Activated naive CD4-positive, alpha-beta T cell treated with anti-CD3 and anti-CD28 coated beads, Interleukin-2, amount 10 ng/mL, durations not matched to agents 7 days and 5 days (primary cell): ENCODE measurements at regions not wholly inside any gene's neighbourhood (a gene's known extent, or its start where the extent isn't known, plus 50 kb on each side); places are given as distances from the start of the nearest gene placed in this dataset.
"Not testable (repeated sequence)": the region's sequence is repeated elsewhere in the genome, so short reads cannot be mapped to it uniquely, and the experiment has no call there.

ENCODE experiments used
- CTCF ChIA-PET: fragments of 350-600 bp; sonication (Branson Sonifier 250); formaldehyde crosslinking; loops from one replicate; lab custom pipeline; 2021; ENCODE audit warnings: antibody characterized with exemption; lab: Charles Lee
- DNase-seq: peaks from one replicate; pipeline ENCODE4 v3.0.0-alpha.2; 2020
- H3K27ac Mint-ChIP-seq: one replicate; pipeline ENCODE4 v1.8.0; 2021; ENCODE audit warnings: mild to moderate bottlenecking, moderate library complexity, mixed read lengths
- H3K27me3 Mint-ChIP-seq: one replicate; pipeline ENCODE4 v1.8.0; 2021; ENCODE audit warnings: mild to moderate bottlenecking, mixed read lengths
- H3K36me3 Mint-ChIP-seq: one replicate; pipeline ENCODE4 v1.8.0; 2021; ENCODE audit warnings: mixed read lengths
- H3K4me1 Mint-ChIP-seq: one replicate; pipeline ENCODE4 v1.8.0; 2021; ENCODE audit warnings: mixed read lengths
- H3K4me3 Mint-ChIP-seq: one replicate; pipeline ENCODE4 v1.8.0; 2021; ENCODE audit warnings: mild to moderate bottlenecking, moderate library complexity, mixed read lengths
- H3K9me3 Mint-ChIP-seq: one replicate; pipeline ENCODE4 v1.8.0; 2021; ENCODE audit warnings: mixed read lengths

GRCh38 chr12:34304001-34304400 lies 281.7 kb downstream of the ALG10 start:
- no peaks in the 10 kb centered on the region for H3K4me1 Mint-ChIP-seq
- no peak overlapping the region for H3K4me3 Mint-ChIP-seq
- peaks cover 2% of the 10 kb centered on the region for H3K36me3 Mint-ChIP-seq
- no peak for DNase-seq
- CTCF ChIA-PET = no interaction called here
- no peaks in the 10 kb centered on the region for H3K27me3 Mint-ChIP-seq
- peaks cover 93% of the 10 kb centered on the region for H3K9me3 Mint-ChIP-seq
- H3K27ac Mint-ChIP-seq = no peak overlapping the region

- DNase-seq = no peak
- no peak overlapping the region for H3K4me3 Mint-ChIP-seq
- no peaks in the 10 kb centered on the region for H3K4me1 Mint-ChIP-seq
- H3K27me3 Mint-ChIP-seq = no peaks in the 10 kb centered on the region
- H3K27ac Mint-ChIP-seq = no peak overlapping the region
- H3K36me3 Mint-ChIP-seq = no peaks in the 10 kb centered on the region
- CTCF ChIA-PET = no interaction called here
- peaks cover 92% of the 10 kb centered on the region for H3K9me3 Mint-ChIP-seq
Measured at GRCh38 chr12:34304546-34304945, 282.2 kb downstream of the ALG10 start.

GRCh38 chr12:34305176-34305575 lies 282.9 kb downstream of the ALG10 start:
- peaks cover 87% of the 10 kb centered on the region for H3K9me3 Mint-ChIP-seq
- H3K36me3 Mint-ChIP-seq = no peaks in the 10 kb centered on the region
- no peaks in the 10 kb centered on the region for H3K27me3 Mint-ChIP-seq
- CTCF ChIA-PET = no interaction called here
- H3K4me3 Mint-ChIP-seq = no peak overlapping the region
- no peaks in the 10 kb centered on the region for H3K4me1 Mint-ChIP-seq
- H3K27ac Mint-ChIP-seq = no peak overlapping the region
- no peak for DNase-seq

GRCh38 chr12:34306133-34306830 lies 284.0 kb downstream of the ALG10 start:
- H3K4me3 Mint-ChIP-seq = no peak overlapping the region
- H3K27me3 Mint-ChIP-seq = no peaks in the 10 kb centered on the region
- H3K4me1 Mint-ChIP-seq = no peaks in the 10 kb centered on the region
- no peak overlapping the region for H3K27ac Mint-ChIP-seq
- peaks cover 86% of the 10 kb centered on the region for H3K9me3 Mint-ChIP-seq
- CTCF ChIA-PET = no interaction called here
- no peaks in the 10 kb centered on the region for H3K36me3 Mint-ChIP-seq
- DNase-seq = no peak

GRCh38 chr12:34309806-34310804 lies 287.8 kb downstream of the ALG10 start:
- H3K4me1 Mint-ChIP-seq, H3K27me3 Mint-ChIP-seq: not testable (repeated sequence)
- H3K9me3 Mint-ChIP-seq = peaks cover 88% of the 10 kb centered on the region

GRCh38 chr12:34311337-34311736 lies 289.0 kb downstream of the ALG10 start:
- H3K4me1 Mint-ChIP-seq = no peaks in the 10 kb centered on the region
- no peak overlapping the region for H3K4me3 Mint-ChIP-seq
- H3K27ac Mint-ChIP-seq = no peak overlapping the region

More at GRCh38 chr12:34309806-34310804, 287.8 kb downstream of the ALG10 start:
- CTCF ChIA-PET, DNase-seq, H3K36me3 Mint-ChIP-seq, H3K27ac Mint-ChIP-seq, H3K4me3 Mint-ChIP-seq: not testable (repeated sequence)

DNA sequence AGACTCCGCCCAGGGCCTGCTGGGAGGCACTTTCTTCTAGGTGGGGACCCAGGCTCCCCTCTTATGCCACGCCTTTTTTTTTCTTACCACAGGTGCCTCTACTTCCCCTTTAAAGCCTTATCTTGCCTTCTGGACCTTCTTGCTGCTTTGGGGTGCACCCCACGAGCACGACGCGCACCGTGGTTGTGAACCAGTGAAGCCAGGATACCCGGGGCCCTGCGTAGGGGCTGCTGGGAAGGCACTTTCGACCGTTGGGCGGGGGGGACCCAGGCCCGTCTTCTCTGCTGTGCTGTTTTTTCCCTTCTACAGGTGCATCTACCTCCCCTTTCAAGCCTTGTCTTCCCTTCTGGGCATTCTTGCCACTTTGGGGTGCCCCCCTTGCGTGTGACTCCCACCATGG lies 305.4 kb downstream of the ALG10 start:
- Mint-ChIP-seq H3K4me1 (no peaks in the 10 kb centered on the region), H3K4me3 (no peak overlapping the region), H3K27ac (no peak overlapping the region), H3K36me3 (peaks cover 2% of the 10 kb centered on the region), H3K9me3 (peaks cover 92% of the 10 kb centered on the region), H3K27me3 (no peaks in the 10 kb centered on the region)
- DNase-seq = no peak
- CTCF ChIA-PET = no interaction called here

More at GRCh38 chr12:34311337-34311736, 289.0 kb downstream of the ALG10 start:
- Mint-ChIP-seq H3K27me3 (no peaks in the 10 kb centered on the region), H3K36me3 (no peaks in the 10 kb centered on the region), H3K9me3 (peaks cover 88% of the 10 kb centered on the region)
- DNase-seq = no peak
- CTCF ChIA-PET = no interaction called here

GRCh38 chr12:34333337-34333736 lies 311.0 kb downstream of the ALG10 start:
- Mint-ChIP-seq H3K4me1 (no peaks in the 10 kb centered on the region), H3K9me3 (peaks cover 64% of the 10 kb centered on the region), H3K27ac (no peak overlapping the region), H3K27me3 (no peaks in the 10 kb centered on the region), H3K36me3 (peaks cover 1% of the 10 kb centered on the region), H3K4me3 (no peak overlapping the region)
- no peak for DNase-seq
- CTCF ChIA-PET = no interaction called here

DNA sequence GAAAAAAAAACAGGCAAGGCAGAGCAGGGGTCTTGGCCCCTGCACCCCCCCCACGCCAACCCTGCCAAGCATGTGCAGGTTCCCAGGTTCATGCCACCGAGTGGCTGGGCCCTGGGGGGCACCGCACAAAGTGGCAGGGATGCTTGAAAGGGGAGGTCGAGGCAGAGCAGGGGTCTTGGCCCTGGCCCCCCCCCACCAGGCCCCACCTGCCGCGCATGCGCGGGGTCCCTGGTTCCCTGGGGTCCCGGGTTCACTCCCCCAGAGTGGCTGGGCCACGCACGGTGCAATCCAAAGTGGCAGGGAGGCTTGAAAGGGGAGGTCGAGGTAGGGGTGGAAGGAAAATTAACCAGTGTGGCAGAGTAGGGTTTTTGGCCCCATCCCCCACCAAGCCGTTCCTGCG lies 312.2 kb downstream of the ALG10 start:
- CTCF ChIA-PET = no interaction called here
- no peaks in the 10 kb centered on the region for H3K27me3 Mint-ChIP-seq
- H3K4me3 Mint-ChIP-seq = no peak overlapping the region
- peaks cover 1% of the 10 kb centered on the region for H3K36me3 Mint-ChIP-seq
- no peaks in the 10 kb centered on the region for H3K4me1 Mint-ChIP-seq
- H3K9me3 Mint-ChIP-seq = peaks cover 57% of the 10 kb centered on the region
- H3K27ac Mint-ChIP-seq = no peak overlapping the region
- DNase-seq = no peak

- CTCF ChIA-PET = no interaction called here
- Mint-ChIP-seq H3K36me3 (peaks cover 1% of the 10 kb centered on the region), H3K4me1 (no peaks in the 10 kb centered on the region), H3K27ac (no peak overlapping the region), H3K27me3 (no peaks in the 10 kb centered on the region), H3K4me3 (no peak overlapping the region), H3K9me3 (peaks cover 56% of the 10 kb centered on the region)
- DNase-seq = no peak
Measured at GRCh38 chr12:34334953-34335743, 312.9 kb downstream of the ALG10 start.

GRCh38 chr12:34335819-34336262 lies 313.5 kb downstream of the ALG10 start:
- H3K9me3 Mint-ChIP-seq = peaks cover 55% of the 10 kb centered on the region

GRCh38 chr12:34336619-34337465 lies 314.5 kb downstream of the ALG10 start:
- CTCF ChIA-PET = no interaction called here
- Mint-ChIP-seq H3K27me3 (no peaks in the 10 kb centered on the region), H3K9me3 (peaks cover 49% of the 10 kb centered on the region), H3K4me3 (no peak overlapping the region), H3K36me3 (peaks cover 1% of the 10 kb centered on the region), H3K27ac (no peak overlapping the region), H3K4me1 (no peaks in the 10 kb centered on the region)
- no peak for DNase-seq

More at GRCh38 chr12:34335819-34336262, 313.5 kb downstream of the ALG10 start:
- no peak for DNase-seq
- no peaks in the 10 kb centered on the region for H3K27me3 Mint-ChIP-seq
- CTCF ChIA-PET = no interaction called here
- H3K4me1 Mint-ChIP-seq = no peaks in the 10 kb centered on the region
- no peak overlapping the region for H3K27ac Mint-ChIP-seq
- peaks cover 1% of the 10 kb centered on the region for H3K36me3 Mint-ChIP-seq
- no peak overlapping the region for H3K4me3 Mint-ChIP-seq

- Mint-ChIP-seq H3K27ac (no peak overlapping the region), H3K9me3 (peaks cover 35% of the 10 kb centered on the region), H3K36me3 (no peaks in the 10 kb centered on the region), H3K27me3 (no peaks in the 10 kb centered on the region), H3K4me3 (no peak overlapping the region), H3K4me1 (no peaks in the 10 kb centered on the region)
- no peak for DNase-seq
- CTCF ChIA-PET = no interaction called here
Measured at GRCh38 chr12:34338751-34339150, 316.5 kb downstream of the ALG10 start.
